ENCODE measurements at regions not wholly inside any gene's neighbourhood (a gene's known extent, or its start where the extent isn't known, plus 50 kb on each side); places are given as distances from the start of the nearest gene placed in this dataset.
"Not testable (repeated sequence)": the region's sequence is repeated elsewhere in the genome, so short reads cannot be mapped to it uniquely, and the experiment has no call there.

DNA sequence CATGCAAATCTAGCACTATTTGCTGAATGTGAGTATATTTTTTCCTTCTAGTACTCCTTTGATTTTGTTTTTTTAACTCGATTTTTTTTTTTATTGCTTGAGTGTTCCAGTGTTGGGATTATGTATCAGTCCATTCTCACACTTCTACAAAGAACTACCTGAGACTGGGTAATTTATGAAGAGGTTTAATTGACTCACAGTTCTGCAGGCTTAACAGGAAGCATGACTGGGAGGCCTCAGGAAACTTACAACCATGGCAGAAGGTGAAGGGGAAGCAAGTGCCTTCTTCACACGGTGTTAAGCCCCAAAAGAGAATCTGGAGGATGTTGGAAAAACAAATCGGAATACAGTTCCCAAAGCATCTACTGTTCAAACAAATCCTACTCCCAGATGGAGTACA is 69.1 kb downstream of the ZNF518B start:
- DNase-seq, result not testable (repeated sequence)

DNA sequence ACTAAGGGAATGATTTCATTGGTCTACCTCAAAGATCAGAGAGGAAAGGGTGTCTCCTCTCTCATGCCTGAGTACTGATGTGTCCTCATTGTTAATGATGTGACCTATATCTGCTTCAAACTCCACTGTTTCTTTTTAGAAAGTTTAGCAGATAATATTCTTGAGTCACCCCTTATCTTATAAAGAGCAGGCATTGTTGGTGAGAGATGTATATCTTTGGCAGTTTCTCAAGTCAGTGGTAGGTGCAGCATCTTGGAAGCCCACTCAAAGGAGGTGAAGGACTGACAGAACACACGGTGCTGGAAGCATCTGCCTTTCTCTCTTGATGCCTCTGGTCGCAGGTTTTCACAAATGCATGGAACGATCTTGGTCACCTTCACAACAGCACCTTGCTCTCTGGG is 71.2 kb downstream of the ZNF518B start:
- DNase-seq, result no peak

DNA sequence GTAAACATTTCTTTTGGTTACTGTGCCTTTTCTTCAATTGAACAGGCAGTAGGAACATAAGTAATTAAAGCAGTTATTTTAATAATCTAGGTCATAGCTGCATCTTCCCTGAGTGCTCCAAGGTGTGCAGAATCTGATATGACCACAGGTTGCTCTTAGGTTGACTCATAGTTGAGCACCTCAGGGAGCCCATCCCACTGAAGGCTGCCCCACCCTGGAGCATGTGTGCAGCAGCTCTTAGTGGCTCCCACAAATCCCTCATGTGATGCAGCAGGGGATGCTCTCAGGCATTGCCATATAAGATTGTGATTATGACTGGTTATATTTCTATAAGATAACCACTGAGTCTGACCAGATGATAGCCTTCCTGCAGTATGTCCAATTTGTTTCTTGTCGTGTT is 72.3 kb downstream of the ZNF518B start:
- no peak for DNase-seq

DNA sequence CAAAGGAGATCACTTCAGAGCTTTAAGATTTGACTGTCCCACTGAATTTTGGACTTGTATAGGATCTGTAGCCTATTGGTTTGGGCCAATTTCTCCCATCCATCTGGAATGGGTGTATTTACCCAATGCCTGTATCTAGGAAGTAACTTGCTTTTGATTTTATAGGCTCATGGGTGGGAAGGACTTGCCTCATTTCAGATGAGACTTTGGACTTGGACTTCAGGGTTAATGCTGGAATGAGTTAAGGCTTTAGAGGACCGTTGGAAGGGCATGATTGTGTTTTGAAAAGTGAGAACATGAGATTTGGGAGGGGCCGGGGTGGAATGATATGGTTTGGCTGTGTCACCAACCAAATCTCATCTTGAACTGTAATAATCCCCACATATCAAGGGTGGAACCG is 73.8 kb downstream of the ZNF518B start:
- no peak for DNase-seq

DNA sequence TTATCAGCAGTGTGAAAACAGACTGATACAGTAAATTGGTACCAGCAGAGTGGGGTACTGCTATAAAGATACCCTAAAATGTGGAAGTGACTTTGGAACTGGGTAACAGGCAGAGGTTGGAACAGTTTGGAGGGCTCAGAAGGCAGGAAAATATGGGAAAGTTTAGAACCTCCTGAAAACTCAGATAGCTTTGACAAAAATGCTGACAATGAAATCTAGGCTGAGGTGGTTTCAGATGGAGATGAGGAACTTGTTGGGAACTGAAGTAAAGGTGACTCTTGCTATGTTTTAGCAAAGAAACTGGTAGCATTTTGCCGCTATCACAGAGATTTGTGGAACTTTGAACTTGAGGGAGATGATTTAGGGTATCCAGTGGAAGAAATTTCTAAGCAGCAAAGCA is 75.1 kb downstream of the ZNF518B start:
- DNase-seq, result not testable (repeated sequence)

DNA sequence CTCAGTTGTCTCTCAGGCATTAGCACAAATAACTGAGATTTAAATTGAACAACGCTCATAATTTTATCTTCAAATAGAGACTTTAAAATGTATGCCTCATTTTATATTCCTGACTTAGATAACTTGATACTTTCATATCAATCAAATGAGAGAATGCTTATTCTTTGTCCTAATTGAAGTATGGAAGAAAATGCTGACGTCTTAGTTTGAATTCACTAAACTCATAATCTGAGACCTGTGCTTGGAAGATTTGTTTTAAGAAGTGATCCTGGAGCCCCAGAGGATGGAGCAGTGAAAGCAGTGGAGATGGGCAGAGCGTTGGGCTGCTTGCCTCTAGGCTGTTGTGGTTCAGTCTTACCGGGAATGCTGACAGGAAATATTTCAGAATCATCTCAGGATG is 76.1 kb downstream of the ZNF518B start:
- DNase-seq, result no peak

DNA sequence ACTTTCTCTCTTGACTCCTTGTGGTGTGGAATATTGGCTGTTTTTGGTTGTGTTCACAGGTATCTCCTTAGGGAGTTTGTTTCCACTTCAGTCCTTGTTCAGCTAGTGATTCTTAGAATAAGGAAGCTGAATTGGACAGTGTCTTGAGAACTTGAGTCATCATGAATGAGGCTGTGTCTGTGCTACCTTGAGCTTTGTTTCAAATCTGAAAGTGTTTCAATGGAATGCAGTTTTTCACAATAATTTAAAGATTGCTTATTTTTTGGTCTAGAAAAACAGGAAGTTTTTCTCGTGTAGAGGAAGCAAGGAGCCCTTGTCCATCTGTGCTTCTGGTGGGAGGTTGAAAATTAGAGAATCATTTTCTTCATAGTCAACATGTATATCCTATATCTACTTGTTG is 76.5 kb downstream of the ZNF518B start:
- DNase-seq, result no peak

- DNase-seq, result peak; percentile 1
Observed at GRCh38 chr4:10371869-10372471, 85.3 kb downstream of the ZNF518B start.

DNA sequence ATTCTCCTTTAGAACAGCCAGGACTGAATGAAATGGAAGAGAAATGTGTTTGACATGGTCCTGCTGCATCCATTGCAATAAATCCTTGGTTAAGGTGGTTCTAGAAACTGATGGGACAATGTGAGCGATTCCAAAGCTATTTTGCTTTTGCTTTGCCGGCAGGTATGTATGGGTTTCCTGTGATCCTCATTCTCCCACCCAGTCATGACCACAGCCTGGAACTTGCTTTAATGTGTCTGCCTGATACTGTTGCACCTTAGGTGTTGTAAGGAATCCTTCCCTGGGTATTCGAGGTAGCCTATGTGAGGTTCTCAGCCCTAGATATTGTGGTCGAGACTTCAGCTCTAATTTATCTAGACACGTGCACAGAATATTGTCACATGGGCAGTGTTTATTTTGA is 86.1 kb downstream of the ZNF518B start:
- DNase-seq, result no peak

DNA sequence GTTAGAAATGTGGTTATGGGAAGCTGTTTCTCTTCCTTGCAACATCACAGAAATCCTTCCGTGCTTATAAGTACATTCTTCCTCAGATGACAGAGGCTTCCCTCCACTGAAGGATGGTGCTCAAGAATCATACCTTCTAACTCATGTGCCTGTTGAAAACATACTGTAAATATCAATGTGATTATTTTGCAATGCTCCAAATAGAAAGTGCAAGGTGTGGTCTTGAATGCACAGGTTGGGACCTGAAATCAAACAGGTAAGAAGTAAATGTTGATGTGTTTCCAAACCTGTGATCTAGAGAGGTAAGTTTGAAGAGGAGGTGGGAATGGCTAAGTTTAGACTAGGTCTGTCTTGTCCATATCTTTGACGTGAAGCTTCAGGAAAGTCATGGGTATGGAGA is 87.7 kb downstream of the ZNF518B start:
- no peak for DNase-seq

DNA sequence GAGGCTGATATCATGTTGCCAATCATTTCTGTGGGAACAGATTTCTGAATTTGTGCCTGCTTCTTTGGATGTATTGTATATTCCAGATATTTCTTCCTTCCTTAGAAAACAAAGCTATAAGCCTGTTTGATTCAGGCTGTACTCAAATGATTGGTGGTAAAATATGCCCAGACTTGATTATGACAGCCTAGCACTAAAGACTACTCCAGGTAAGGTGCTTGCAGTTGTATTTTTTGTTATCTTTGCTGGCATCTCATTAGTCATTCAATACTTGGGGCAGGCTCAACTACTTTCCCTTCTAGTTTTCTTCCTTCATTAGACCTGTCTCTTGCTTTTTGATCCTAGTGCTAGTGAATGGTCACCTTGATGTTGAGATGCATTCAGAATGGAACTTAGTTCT is 90.6 kb downstream of the ZNF518B start:
- DNase-seq, result no peak

DNA sequence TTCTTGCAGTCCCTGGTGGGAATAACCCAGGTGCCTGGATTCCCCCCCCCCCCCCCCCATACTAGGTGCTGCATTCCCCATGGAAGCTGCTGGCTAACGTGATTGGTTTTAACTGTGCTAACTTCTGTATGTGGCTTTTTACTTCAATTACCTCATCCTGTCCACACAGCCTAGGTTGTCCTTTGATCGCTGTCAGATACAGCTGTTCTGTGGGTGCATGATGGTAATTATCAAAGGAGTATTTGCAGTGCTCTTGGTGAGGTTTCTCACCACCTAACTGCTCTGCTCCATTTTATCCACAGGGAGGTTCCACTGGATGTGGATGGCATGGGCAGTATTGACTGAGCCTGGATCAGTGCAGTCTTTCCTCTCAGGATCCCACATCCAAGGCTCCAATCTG is 93.0 kb downstream of the ZNF518B start:
- DNase-seq, result no peak

GRCh38 chr4:10354746-10355145 is 102.5 kb downstream of the ZNF518B start:
- no peak for DNase-seq

DNA sequence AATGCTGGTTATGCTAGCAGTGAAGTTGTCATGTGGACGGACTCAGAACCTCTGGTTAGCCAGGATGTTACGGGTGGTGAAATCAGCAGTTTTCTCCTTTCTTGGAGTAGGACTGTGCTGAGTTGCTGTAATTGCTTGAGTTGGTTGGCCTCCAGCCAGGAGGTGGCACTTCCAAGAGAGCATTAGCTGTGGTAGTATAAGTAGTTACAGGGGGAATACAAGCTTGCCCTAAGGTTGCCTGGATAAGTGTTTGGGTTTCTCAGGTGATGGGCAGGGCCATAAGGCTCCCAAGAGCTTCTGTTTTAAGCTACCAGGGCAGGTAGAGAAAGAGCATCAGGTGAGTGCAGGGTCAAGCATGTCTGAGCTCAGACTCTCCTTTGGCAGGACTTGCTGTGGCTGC is 103.0 kb downstream of the ZNF518B start:
- DNase-seq, result peak; percentile 8

DNA sequence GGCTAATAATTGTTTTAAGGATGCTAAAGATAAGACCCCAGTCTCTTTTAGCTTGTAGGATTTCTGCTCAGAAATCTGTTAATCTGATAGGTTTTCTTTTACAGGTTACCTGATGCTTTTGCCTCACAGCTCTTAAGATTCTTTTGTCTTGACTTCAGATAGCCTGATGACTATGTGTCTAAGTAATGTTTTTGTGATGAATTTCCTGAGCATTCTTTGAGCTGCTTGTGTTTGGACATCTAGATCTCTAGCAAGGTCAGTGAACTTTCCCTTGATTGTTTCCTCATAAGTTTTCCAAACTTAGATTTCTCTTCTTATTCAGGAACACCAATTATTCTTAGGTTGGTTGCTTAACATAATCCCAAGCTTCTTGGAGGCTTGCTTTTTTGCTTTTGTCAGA is 104.1 kb downstream of the ZNF518B start:
- DNase-seq, result no peak

- DNase-seq, result no peak
Observed at GRCh38 chr4:10348241-10348640, 109.0 kb downstream of the ZNF518B start.

GRCh38 chr4:10347815-10348214 is 109.4 kb downstream of the ZNF518B start:
- no peak for DNase-seq

GRCh38 chr4:10347281-10347795 is 109.9 kb downstream of the ZNF518B start:
- DNase-seq, result no peak

- no peak for DNase-seq
Observed at GRCh38 chr4:10346023-10346422, 111.2 kb downstream of the ZNF518B start.

GRCh38 chr4:10345381-10345784 is 111.8 kb downstream of the ZNF518B start:
- no peak for DNase-seq

GRCh38 chr4:10344824-10345223 is 112.4 kb downstream of the ZNF518B start:
- DNase-seq, result no peak

DNA sequence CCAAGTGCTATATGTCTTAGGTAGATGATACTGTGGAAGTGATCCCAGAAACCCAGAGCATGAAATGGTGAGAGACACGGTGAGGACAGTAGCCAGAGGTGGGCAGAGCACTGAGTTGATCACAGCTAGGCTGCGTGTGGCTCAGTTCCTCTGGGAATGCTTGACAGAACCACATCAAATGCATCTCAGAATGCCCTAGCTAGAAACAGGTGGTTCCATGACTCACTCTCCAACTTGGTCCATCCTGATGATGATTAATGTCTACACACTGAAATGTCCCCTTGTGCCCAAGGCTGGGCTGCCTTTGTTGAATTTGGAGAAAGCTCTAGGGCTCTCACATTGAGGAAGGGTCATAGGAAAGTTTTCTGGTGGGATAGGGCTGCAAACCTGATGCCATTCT is 113.6 kb downstream of the ZNF518B start:
- DNase-seq, result no peak

GRCh38 chr4:10342866-10343265 is 114.4 kb downstream of the ZNF518B start:
- DNase-seq, result no peak

DNA sequence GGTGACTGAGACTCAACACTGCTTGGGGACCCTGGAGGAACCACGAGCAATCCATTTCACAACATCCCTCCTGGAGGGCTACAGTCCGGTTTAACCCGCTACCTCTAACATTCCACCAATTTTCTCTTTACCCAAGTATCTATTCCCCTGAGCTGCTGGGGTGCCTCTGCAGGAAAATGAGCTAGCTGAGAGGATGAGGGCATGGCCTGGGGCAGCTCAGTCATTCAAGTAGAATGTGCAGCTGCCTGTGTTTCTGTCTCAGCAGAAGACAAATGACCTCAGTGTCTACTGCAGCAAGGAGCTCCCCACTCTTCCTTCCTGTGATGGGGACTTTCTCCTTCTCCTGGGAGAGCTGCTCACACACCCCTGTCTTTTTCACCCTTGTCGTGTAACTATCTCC is 120.8 kb downstream of the ZNF518B start:
- DNase-seq, result peak; percentile 3

- no peak for DNase-seq
Observed at GRCh38 chr4:10335050-10335449, 122.2 kb downstream of the ZNF518B start.
